ENCODE measurements at regions not wholly inside any gene's neighbourhood (a gene's known extent, or its start where the extent isn't known, plus 50 kb on each side); places are given as distances from the start of the nearest gene placed in this dataset.
"Not testable (repeated sequence)": the region's sequence is repeated elsewhere in the genome, so short reads cannot be mapped to it uniquely, and the experiment has no call there.

GRCh38 chr13:50136226-50136625 lies 121.0 kb downstream of the KCNRG start:
- 0 out of 2 replicates have a peak, but pooled peaks cover 7% of the 10 kb centered on the region for H3K36me3 ChIP-seq
- no peaks in the 10 kb centered on the region for H4K20me1 ChIP-seq
- H3K9me3 ChIP-seq, result peaks cover 30% of the 10 kb centered on the region
- H3K27ac ChIP-seq, result no peak overlapping the region
- H3K4me3 ChIP-seq, result no peak overlapping the region
- peaks cover 5% of the 10 kb centered on the region; the same call in 1 of the 2 replicates for H3K4me1 ChIP-seq
- H3K9ac ChIP-seq, result no peak overlapping the region
- no peak for TF ChIP-seq Cebpa-rat (IDR thresholded peaks at IDR 0.05)
- H3K27me3 ChIP-seq, result peaks cover 23% of the 10 kb centered on the region
- no peak overlapping the region for H3K4me2 ChIP-seq

DNA sequence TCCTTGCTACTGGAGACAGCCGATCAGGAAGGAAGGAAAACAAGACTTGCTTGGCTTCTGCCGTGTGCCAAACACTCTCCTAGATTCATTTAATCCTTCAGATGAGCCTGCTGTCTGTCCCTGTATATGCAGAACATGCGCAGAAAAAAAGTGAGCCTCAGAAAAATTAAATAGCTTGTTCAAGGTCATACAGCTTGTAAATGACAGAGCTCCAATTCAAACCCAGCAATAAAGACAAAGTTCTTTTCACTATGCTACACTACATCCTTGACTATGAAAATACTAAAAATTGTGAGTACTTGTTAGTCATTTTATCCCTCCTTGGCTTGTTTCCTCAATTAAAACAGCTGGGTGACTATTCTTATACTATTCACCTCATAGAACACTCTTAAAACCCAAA lies 121.4 kb downstream of the KCNRG start:
- no peak overlapping the region for H3K9ac ChIP-seq
- H3K9me3 ChIP-seq, result peaks cover 30% of the 10 kb centered on the region
- no peak for TF ChIP-seq Cebpa-rat (IDR thresholded peaks at IDR 0.05)
- H3K4me3 ChIP-seq, result no peak overlapping the region
- no peak overlapping the region for H3K27ac ChIP-seq
- H3K27me3 ChIP-seq, result peaks cover 18% of the 10 kb centered on the region
- peaks cover under 1% of the 10 kb centered on the region; the same call in 1 of the 2 replicates for H3K4me1 ChIP-seq
- H3K36me3 ChIP-seq, result 0 out of 2 replicates have a peak, but pooled peaks cover 7% of the 10 kb centered on the region
- H3K4me2 ChIP-seq, result no peak overlapping the region
- H4K20me1 ChIP-seq, result no peaks in the 10 kb centered on the region

GRCh38 chr13:50139435-50139934 lies 124.2 kb downstream of the KCNRG start:
- H3K36me3 ChIP-seq, H3K4me2 ChIP-seq, H4K20me1 ChIP-seq, H3K27me3 ChIP-seq, H3K4me3 ChIP-seq, H3K4me1 ChIP-seq, H3K9me3 ChIP-seq, H3K9ac ChIP-seq, H3K27ac ChIP-seq: not testable (repeated sequence)

- Histone ChIP-seq H3K27me3 (no peaks in the 10 kb centered on the region), H3K9ac (no peak overlapping the region), H4K20me1 (no peaks in the 10 kb centered on the region), H3K27ac (no peak overlapping the region), H3K4me1 (peaks cover 10% of the 10 kb centered on the region; the same call in 1 of the 2 replicates), H3K4me2 (no peak overlapping the region), H3K4me3 (no peak overlapping the region), H3K9me3 (no peaks in the 10 kb centered on the region), H3K36me3 (no peaks in the 10 kb centered on the region)
- TF ChIP-seq Cebpa-rat (IDR thresholded peaks at IDR 0.05), result no peak
These were observed 124.9 kb downstream of the KCNRG start for GRCh38 chr13:50140153-50140552.

- Histone ChIP-seq H3K4me2 (no peak overlapping the region), H3K27me3 (no peaks in the 10 kb centered on the region), H4K20me1 (no peaks in the 10 kb centered on the region), H3K36me3 (no peaks in the 10 kb centered on the region), H3K9ac (no peak overlapping the region), H3K4me1 (peaks cover 10% of the 10 kb centered on the region; the same call in 1 of the 2 replicates), H3K27ac (no peak overlapping the region), H3K9me3 (no peaks in the 10 kb centered on the region), H3K4me3 (no peak overlapping the region)
- no peak for TF ChIP-seq Cebpa-rat (IDR thresholded peaks at IDR 0.05)
These were observed 125.5 kb downstream of the KCNRG start for GRCh38 chr13:50140581-50141374.

DNA sequence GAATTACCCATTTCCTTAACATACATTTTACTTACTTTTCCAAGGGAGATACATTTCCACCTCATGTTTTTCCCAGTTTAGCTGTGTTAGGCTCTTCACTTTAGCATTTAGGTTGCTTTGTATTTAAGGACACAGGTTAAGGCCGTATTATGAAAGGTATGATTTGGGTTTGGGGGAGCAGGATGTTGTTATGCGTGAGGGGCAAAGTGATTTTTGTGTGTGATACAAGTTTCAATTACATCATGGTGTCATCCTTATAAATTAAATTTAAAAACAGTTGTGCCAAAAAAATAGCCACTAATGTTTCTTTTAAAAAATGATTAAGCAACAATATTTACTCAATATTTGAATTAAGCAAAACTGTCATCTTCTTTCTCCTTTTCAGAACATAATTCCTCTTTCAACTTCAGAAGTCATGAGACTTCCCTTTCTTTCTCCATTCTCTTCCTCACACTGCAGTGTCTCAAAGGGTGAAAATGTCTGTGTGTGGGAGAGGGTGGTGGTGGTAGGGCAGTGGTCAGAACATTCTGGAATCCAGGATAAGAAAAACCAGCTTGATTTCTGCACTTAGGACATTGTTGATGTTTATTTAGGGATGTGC lies 126.2 kb downstream of the KCNRG start:
- Histone ChIP-seq H3K4me1 (peaks cover 10% of the 10 kb centered on the region; the same call in 1 of the 2 replicates), H4K20me1 (no peaks in the 10 kb centered on the region), H3K27ac (no peak overlapping the region), H3K4me3 (no peak overlapping the region), H3K27me3 (no peaks in the 10 kb centered on the region), H3K36me3 (no peaks in the 10 kb centered on the region), H3K9ac (no peak overlapping the region), H3K9me3 (no peaks in the 10 kb centered on the region), H3K4me2 (no peak overlapping the region)
- TF ChIP-seq Cebpa-rat (IDR thresholded peaks at IDR 0.05), result no peak

GRCh38 chr13:50144246-50145160 lies 129.3 kb downstream of the KCNRG start:
- Histone ChIP-seq H3K4me2 (peak overlapping the region; percentile 16; the same call in 1 of the 2 replicates), H3K4me3 (no peak overlapping the region)

DNA sequence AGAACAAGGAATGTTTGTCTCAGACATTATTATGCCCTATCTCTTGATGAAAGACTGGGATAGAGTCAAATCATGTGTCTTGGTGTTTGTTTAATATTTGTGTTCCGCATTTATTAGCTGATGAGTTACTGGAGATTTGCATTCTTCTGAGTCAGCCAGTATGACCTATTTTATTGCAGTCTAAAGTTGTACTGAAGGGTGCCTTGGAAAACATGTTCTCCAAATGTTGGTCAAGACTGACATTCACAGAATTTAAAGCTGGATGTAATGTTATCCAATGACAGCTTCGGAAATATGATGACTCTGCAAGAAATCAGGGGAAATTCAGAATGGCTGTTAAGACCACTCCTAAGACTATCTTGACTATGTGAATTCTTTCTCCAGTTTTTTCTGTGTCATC lies 134.0 kb downstream of the KCNRG start:
- no peak overlapping the region for H3K9ac ChIP-seq
- H3K27me3 ChIP-seq, result no peaks in the 10 kb centered on the region
- H3K9me3 ChIP-seq, result no peaks in the 10 kb centered on the region
- no peak overlapping the region for H3K4me2 ChIP-seq
- H3K4me1 ChIP-seq, result peaks cover 23% of the 10 kb centered on the region
- no peak overlapping the region for H3K4me3 ChIP-seq
- no peak overlapping the region for H3K27ac ChIP-seq
- no peak for TF ChIP-seq Cebpa-rat (IDR thresholded peaks at IDR 0.05)
- no peaks in the 10 kb centered on the region for H4K20me1 ChIP-seq
- H3K36me3 ChIP-seq, result no peaks in the 10 kb centered on the region

More at GRCh38 chr13:50144246-50145160, 129.3 kb downstream of the KCNRG start:
- Histone ChIP-seq H3K27me3 (no peaks in the 10 kb centered on the region), H3K9me3 (no peaks in the 10 kb centered on the region), H3K9ac (no peak overlapping the region), H3K36me3 (no peaks in the 10 kb centered on the region), H3K27ac (no peak overlapping the region), H4K20me1 (no peaks in the 10 kb centered on the region), H3K4me1 (peaks cover 10% of the 10 kb centered on the region; the same call in 1 of the 2 replicates)
- no peak for TF ChIP-seq Cebpa-rat (IDR thresholded peaks at IDR 0.05)

GRCh38 chr13:50149932-50150331 lies 134.7 kb downstream of the KCNRG start:
- H3K9me3 ChIP-seq, result no peaks in the 10 kb centered on the region
- H3K27ac ChIP-seq, result no peak overlapping the region
- H3K4me1 ChIP-seq, result peaks cover 15% of the 10 kb centered on the region
- H4K20me1 ChIP-seq, result no peaks in the 10 kb centered on the region
- H3K4me3 ChIP-seq, result no peak overlapping the region
- H3K36me3 ChIP-seq, result no peaks in the 10 kb centered on the region
- H3K4me2 ChIP-seq, result no peak overlapping the region
- TF ChIP-seq Cebpa-rat (IDR thresholded peaks at IDR 0.05), result no peak
- no peak overlapping the region for H3K9ac ChIP-seq
- H3K27me3 ChIP-seq, result no peaks in the 10 kb centered on the region

Measured in BLaER1 (cell line).